ENCODE measurements at regions not wholly inside any gene's neighbourhood (a gene's known extent, or its start where the extent isn't known, plus 50 kb on each side); places are given as distances from the start of the nearest gene placed in this dataset.
A peak's percentile ranks its signal among the peaks of the same experiment; 100 is the strongest.

DNA sequence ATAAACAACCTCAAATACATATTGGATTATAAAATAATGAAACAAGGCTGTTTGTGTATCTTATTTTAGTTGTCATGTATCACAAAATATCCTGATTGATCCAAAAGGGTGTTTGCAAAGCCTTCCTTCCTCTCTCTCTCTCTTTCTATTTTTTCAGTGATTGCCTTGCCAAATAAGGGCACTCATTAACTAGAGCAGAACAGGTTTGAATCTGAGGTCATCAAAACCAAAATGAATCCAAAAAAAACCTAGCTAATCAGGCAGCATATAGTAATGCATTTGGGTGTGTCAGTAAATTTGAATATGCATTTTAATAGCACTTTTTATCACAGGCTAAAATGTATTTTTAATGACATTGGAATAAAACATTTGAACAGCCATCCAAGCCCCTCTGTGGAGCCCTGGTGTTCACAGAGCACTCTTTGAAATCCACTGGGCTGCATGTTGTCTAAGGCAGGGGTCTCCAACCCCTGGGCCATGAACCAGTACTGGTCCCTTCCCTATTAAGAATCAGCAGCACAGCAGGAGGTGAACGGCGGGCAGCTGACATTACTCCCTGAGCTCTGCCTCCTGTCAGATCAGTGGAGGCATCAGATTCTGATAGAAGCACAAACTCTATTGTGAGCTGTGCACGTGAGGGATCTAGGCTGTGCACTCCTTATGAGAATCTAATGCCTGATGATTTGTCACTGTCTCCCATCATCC is 171.8 kb upstream of the RAI14 start:
- ATAC-seq = no peak
- H3K4me1 Mint-ChIP-seq (ENCODE audit: low read depth) = no peaks in the 10 kb centered on the region
- no peak overlapping the region for H3K4me3 Mint-ChIP-seq
- no peaks in the 10 kb centered on the region for H3K36me3 Mint-ChIP-seq (ENCODE audit: low read depth)
- POLR2A ChIA-PET = no interaction called here
- peaks cover 21% of the 10 kb centered on the region for H3K27me3 Mint-ChIP-seq (ENCODE audit: low read depth)
- H3K9me3 Mint-ChIP-seq (ENCODE audit: insufficient read depth) = no peaks in the 10 kb centered on the region
- H3K27ac Mint-ChIP-seq = no peak overlapping the region
- CTCF ChIA-PET = interaction anchor here (1.6 to 3.4 kb wide), 2 partner anchors 8 to 415 kb away, joined by 5 to 21 read pairs; no protein-coding TSS in a partner anchor
- DNase-seq = no peak

DNA sequence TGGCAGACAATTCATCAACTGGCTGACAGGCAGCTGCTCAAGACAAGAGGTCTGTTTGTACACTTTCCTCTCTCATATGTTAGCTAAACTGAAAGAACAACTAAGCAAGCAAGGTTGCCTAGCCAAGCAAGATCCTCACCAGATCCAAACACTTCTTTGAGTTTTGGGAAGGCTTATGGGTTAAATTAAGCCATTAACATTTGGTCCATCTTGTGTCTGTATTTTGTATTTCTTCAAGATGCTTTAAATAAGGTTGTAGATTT is 170.4 kb upstream of the RAI14 start:
- Mint-ChIP-seq H3K27me3 (ENCODE audit: low read depth) (peaks cover 21% of the 10 kb centered on the region), H3K4me1 (ENCODE audit: low read depth) (no peaks in the 10 kb centered on the region)
- CTCF ChIA-PET = interaction anchor here (1.0 to 3.4 kb wide), 17 partner anchors 9 to 518 kb away, joined by 3 to 23 read pairs (median 5); partner anchors contain the start of genes BRIX1 and RAD1

DNA sequence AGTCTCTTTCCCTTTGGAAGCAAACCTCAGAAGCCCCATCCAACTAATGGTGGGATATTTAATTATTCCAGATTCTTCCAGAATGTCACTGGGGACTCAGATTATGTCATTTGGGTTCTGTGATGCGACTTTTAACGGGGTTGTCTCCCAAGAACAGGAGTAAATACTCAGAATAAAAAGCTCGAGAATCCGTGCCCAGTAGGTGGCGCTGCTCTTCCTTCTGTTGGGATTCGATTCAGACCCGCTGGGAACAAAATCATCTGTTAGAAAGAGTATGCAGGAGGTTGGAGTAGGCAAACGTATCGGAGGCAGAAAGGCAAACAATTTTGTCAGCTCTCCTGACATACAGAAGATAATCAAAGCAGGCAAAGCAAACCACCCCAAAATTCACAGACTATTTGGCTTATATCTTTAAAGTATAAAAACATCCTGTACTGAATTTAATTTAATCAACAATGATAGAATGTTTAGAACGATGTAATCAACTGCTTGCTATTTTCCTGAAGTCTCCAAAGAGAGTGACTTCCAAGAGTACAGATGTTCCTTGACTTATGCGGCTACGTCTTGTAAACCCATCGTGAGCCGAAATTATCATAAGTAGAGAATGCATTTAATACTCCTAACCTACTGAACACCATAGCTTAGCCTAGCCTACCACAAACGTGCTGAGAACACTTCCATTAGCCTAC is 169.8 kb upstream of the RAI14 start:
- CTCF ChIA-PET = interaction anchor here (0.9 to 3.4 kb wide), 23 partner anchors 8 to 517 kb away, joined by 3 to 23 read pairs (median 4); partner anchors contain the start of genes BRIX1 and RAD1
- H3K4me3 Mint-ChIP-seq = no peak overlapping the region
- H3K27ac Mint-ChIP-seq = no peak overlapping the region
- peaks cover 21% of the 10 kb centered on the region for H3K27me3 Mint-ChIP-seq (ENCODE audit: low read depth)
- no peaks in the 10 kb centered on the region for H3K4me1 Mint-ChIP-seq (ENCODE audit: low read depth)
- POLR2A ChIA-PET = no interaction called here
- peak; percentile 72 for DNase-seq
- no peaks in the 10 kb centered on the region for H3K36me3 Mint-ChIP-seq (ENCODE audit: low read depth)
- peak; percentile 53 for ATAC-seq
- no peaks in the 10 kb centered on the region for H3K9me3 Mint-ChIP-seq (ENCODE audit: insufficient read depth)

More for the DNA sequence above, 170.4 kb upstream of the RAI14 start:
- no peak for ATAC-seq
- Mint-ChIP-seq H3K9me3 (ENCODE audit: insufficient read depth) (no peaks in the 10 kb centered on the region), H3K36me3 (ENCODE audit: low read depth) (no peaks in the 10 kb centered on the region), H3K4me3 (no peak overlapping the region), H3K27ac (no peak overlapping the region)
- POLR2A ChIA-PET = no interaction called here
- DNase-seq = no peak

DNA sequence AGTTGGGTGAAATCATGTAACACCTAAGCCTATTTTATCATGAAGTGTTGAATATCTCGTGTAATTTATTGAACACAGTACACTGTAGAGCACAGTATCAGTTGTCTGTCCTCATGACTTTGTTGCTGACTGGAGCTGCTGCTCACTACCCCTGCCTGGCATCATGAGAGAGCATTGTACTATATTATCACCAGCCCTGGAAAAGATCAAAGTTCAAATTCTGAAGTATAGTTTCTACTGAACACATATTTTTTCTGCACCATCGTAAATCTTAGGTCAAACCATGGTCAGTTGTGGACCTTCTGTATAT is 169.3 kb upstream of the RAI14 start:
- Mint-ChIP-seq H3K36me3 (ENCODE audit: low read depth) (no peaks in the 10 kb centered on the region), H3K27me3 (ENCODE audit: low read depth) (peaks cover 18% of the 10 kb centered on the region), H3K4me3 (no peak overlapping the region), H3K27ac (no peak overlapping the region), H3K4me1 (ENCODE audit: low read depth) (no peaks in the 10 kb centered on the region), H3K9me3 (ENCODE audit: insufficient read depth) (no peaks in the 10 kb centered on the region)
- ChIA-PET POLR2A (no interaction called here), CTCF (interaction anchor here (0.9 to 3.4 kb wide), 16 partner anchors 8 to 517 kb away, joined by 3 to 23 read pairs (median 5); partner anchors contain the start of genes BRIX1 and RAD1)
- ATAC-seq (no peak), DNase-seq (no peak)

DNA sequence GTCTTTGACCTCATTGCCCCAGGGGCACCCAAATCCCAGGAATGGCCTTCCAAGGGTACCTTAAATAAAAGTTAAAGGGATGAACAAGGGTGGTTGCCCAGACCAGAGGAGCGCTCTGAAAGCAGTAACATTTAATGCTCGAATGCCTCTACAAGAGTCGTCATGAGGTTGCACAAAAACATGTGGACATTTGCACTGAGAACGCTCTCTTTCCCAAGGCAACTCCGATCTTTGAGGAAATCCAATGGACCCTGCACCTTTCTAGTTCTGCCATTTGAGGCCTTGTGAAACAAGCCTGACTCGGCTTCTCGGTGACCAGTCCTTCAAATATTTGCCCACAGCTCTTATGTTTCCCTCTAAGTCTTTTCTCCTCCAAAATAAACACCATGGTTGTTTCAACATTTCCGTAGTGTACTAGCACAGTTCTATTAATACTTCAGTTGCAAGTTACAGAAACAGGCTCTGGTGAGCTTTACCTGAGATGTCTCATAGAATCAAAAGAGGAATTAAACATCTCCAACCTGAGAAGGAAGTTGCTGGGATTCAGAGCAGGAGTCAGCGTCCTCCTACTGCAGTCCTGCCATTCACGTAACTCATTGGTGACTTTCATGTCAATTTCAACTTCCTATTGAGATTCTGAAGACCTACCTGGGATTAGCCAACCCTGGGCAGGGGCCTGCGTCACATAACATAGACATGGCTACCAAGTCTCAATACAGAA is 168.8 kb upstream of the RAI14 start:
- no peaks in the 10 kb centered on the region for H3K9me3 Mint-ChIP-seq (ENCODE audit: insufficient read depth)
- CTCF ChIA-PET = interaction anchor here (1.0 to 3.4 kb wide), 9 partner anchors 11 to 516 kb away, joined by 3 to 23 read pairs (median 6); partner anchors contain the start of genes BRIX1 and RAD1
- H3K4me1 Mint-ChIP-seq (ENCODE audit: low read depth) = no peaks in the 10 kb centered on the region
- ATAC-seq (no peak), DNase-seq (no peak)
- H3K36me3 Mint-ChIP-seq (ENCODE audit: low read depth) = no peaks in the 10 kb centered on the region
- H3K27ac Mint-ChIP-seq = no peak overlapping the region
- H3K27me3 Mint-ChIP-seq (ENCODE audit: low read depth) = peaks cover 13% of the 10 kb centered on the region
- no peak overlapping the region for H3K4me3 Mint-ChIP-seq
- POLR2A ChIA-PET = no interaction called here

DNA sequence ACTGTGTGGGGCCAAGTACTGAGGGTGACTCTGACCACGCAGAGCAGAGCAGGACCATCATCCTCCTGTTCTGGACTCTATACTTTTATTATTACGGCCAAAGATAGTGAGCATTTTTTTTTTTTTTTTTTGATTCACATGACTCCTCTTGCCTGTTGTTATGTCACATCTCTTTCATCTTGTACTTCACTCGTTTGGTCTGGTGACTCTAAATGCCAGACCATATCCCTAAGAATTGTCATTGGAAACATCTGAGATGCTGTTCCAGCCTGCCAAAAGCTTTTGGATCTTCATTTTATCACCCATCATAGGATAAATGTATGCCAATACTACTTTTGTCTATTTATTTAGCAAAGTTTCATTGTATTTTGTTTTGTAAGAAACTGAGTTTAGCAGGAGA is 168.2 kb upstream of the RAI14 start:
- ATAC-seq = no peak
- POLR2A ChIA-PET = no interaction called here
- no peak for DNase-seq
- Mint-ChIP-seq H3K9me3 (ENCODE audit: insufficient read depth) (no peaks in the 10 kb centered on the region), H3K27me3 (ENCODE audit: low read depth) (peaks cover 13% of the 10 kb centered on the region), H3K4me1 (ENCODE audit: low read depth) (no peaks in the 10 kb centered on the region), H3K4me3 (no peak overlapping the region), H3K27ac (no peak overlapping the region), H3K36me3 (ENCODE audit: low read depth) (no peaks in the 10 kb centered on the region)
- CTCF ChIA-PET = interaction anchor here (2.3 kb wide), 1 partner anchor 411 kb away, joined by 23 read pairs; no protein-coding TSS in a partner anchor

DNA sequence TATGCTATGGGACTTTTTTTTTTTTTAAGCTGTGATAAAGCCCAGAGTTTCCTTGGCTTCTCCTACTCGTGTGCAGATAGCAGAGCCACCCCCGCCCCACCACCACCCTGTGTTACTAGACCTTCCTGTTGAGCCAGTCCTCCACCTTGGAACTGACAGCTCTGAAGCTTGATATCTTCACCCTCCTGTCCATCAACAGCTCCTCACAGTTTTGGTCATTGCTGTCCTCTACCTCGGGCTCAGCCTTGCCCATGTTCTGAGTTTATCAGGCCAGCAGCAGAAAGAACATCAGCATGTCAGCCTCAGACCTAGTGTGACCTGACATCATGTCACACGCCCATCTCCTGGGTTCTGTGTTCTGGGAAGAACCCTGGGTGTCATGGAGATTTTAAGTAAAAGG is 167.1 kb upstream of the RAI14 start:
- ATAC-seq (no peak), DNase-seq (no peak)
- Mint-ChIP-seq H3K4me1 (ENCODE audit: low read depth) (no peaks in the 10 kb centered on the region), H3K27ac (no peak overlapping the region), H3K36me3 (ENCODE audit: low read depth) (no peaks in the 10 kb centered on the region), H3K4me3 (no peak overlapping the region), H3K9me3 (ENCODE audit: insufficient read depth) (no peaks in the 10 kb centered on the region), H3K27me3 (ENCODE audit: low read depth) (peaks cover 15% of the 10 kb centered on the region)
- ChIA-PET POLR2A (no interaction called here), CTCF (no interaction called here)

DNA sequence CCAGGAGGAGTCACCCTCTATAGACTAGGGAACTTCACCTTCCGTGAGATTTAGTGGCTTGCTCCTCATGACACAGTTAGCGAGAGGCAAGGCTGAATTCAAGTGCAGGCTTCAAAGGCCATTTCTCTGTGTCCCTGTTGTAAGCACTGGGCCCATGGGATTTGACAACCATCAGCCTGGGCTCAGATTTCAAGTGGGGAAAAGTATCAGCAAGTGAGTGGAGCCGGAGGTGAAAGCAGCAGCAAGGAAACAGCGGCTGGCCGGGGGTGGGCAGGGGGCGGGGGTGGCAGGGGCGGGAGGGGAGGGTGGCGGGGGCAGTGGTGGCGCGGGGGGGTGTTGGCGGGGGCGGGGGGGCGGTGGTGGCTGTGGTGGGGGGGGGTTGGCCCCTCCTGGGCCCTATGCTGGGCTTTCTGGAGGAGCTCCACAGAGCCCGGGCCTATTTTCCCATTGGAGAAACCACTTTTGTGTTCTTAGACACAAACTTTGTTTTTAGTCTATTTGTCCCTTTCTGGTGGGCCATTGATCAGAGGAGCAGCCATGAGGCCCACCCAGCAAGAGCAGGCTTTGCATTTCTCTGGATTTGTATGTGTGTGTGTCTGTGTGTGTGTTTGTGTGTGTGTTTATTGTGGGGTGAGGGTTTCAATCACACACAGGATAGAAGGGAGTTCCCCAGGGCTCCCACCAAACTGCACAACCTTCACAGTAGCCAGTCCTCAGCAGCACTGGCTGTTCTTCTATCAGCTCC is 165.4 kb upstream of the RAI14 start:
- ATAC-seq (no peak), DNase-seq (no peak)
- ChIA-PET POLR2A (no interaction called here), CTCF (no interaction called here)
- Mint-ChIP-seq H3K27ac (no peak overlapping the region), H3K9me3 (ENCODE audit: insufficient read depth) (no peaks in the 10 kb centered on the region), H3K4me3 (no peak overlapping the region), H3K4me1 (ENCODE audit: low read depth) (no peaks in the 10 kb centered on the region), H3K36me3 (ENCODE audit: low read depth) (no peaks in the 10 kb centered on the region), H3K27me3 (ENCODE audit: low read depth) (peaks cover 11% of the 10 kb centered on the region)

GRCh38 chr5:34491251-34491620 is 164.9 kb upstream of the RAI14 start:
- no peak for DNase-seq
- Mint-ChIP-seq H3K4me3 (no peak overlapping the region), H3K9me3 (ENCODE audit: insufficient read depth) (no peaks in the 10 kb centered on the region), H3K27ac (no peak overlapping the region), H3K27me3 (ENCODE audit: low read depth) (peaks cover 9% of the 10 kb centered on the region), H3K36me3 (ENCODE audit: low read depth) (no peaks in the 10 kb centered on the region), H3K4me1 (ENCODE audit: low read depth) (no peaks in the 10 kb centered on the region)
- ChIA-PET CTCF (no interaction called here), POLR2A (no interaction called here)
- ATAC-seq = no peak

GRCh38 chr5:34494111-34494755 is 161.9 kb upstream of the RAI14 start:
- ChIA-PET CTCF (interaction anchor here (0.7 to 1.7 kb wide), 2 partner anchors 8 to 509 kb away, joined by 4 to 6 read pairs; no protein-coding TSS in a partner anchor), POLR2A (no interaction called here)
- H3K36me3 Mint-ChIP-seq (ENCODE audit: low read depth) = no peaks in the 10 kb centered on the region
- H3K4me1 Mint-ChIP-seq (ENCODE audit: low read depth) = peaks cover 7% of the 10 kb centered on the region
- ATAC-seq = no peak
- no peaks in the 10 kb centered on the region for H3K9me3 Mint-ChIP-seq (ENCODE audit: insufficient read depth)
- DNase-seq = no peak
- H3K27ac Mint-ChIP-seq = no peak overlapping the region
- H3K4me3 Mint-ChIP-seq = no peak overlapping the region
- H3K27me3 Mint-ChIP-seq (ENCODE audit: low read depth) = peaks cover 2% of the 10 kb centered on the region

- ChIA-PET CTCF (interaction anchor here (0.7 to 1.7 kb wide), 2 partner anchors 9 to 508 kb away, joined by 4 to 6 read pairs; no protein-coding TSS in a partner anchor), POLR2A (no interaction called here)
- no peak for ATAC-seq
- H3K4me3 Mint-ChIP-seq = no peak overlapping the region
- no peak overlapping the region for H3K27ac Mint-ChIP-seq
- no peaks in the 10 kb centered on the region for H3K9me3 Mint-ChIP-seq (ENCODE audit: insufficient read depth)
- no peaks in the 10 kb centered on the region for H3K36me3 Mint-ChIP-seq (ENCODE audit: low read depth)
- DNase-seq = no peak
- peaks cover 10% of the 10 kb centered on the region for H3K4me1 Mint-ChIP-seq (ENCODE audit: low read depth)
- peaks cover 2% of the 10 kb centered on the region for H3K27me3 Mint-ChIP-seq (ENCODE audit: low read depth)
These were observed 160.9 kb upstream of the RAI14 start for GRCh38 chr5:34495178-34495577.

All from activated CD8-positive, alpha-beta T cell treated with anti-CD3 and anti-CD28 coated beads, Interleukin-2, amount 10 ng/mL, durations not matched to agents 7 days and 5 days (primary cell).